ENCODE measurements at regions not wholly inside any gene's neighbourhood (a gene's known extent, or its start where the extent isn't known, plus 50 kb on each side); places are given as distances from the start of the nearest gene placed in this dataset.
A peak's percentile ranks its signal among the peaks of the same experiment; 100 is the strongest.

DNA sequence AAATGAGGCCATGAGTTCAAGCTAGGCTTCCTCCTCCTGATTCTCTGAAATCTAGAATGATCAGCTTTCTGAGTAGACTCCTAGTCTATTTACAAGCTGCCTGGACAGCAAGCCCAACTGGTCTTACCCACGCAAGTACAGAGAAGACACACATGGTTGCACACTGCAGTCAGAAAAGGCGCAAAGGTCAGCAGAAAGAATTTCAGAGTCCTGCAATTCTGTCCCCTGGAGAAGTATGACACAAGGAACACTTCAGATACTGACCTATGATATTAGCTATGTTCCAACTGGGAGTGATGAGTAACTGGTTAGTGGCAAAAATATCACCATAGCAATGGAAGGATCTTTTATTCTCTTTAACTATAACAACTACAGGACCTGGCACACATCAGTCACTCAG, 336.1 kb upstream of the PKDCC start:
- Histone ChIP-seq H2AFZ (replicated peaks) (no peak overlapping the region), H3K4me2 (no peak overlapping the region), H3K9me3 (ENCODE audit: low read depth) (no peaks in the 10 kb centered on the region), H3K27ac (no peak overlapping the region), H3K4me1 (no peaks in the 10 kb centered on the region), H3K9ac (no peak overlapping the region), H3F3A (ENCODE audit: low read depth) (no peaks in the 10 kb centered on the region), H4K20me1 (ENCODE audit: low read depth) (no peaks in the 10 kb centered on the region), H3K4me3 (no peak overlapping the region), H3K27me3 (no peaks in the 10 kb centered on the region), H3K79me2 (ENCODE audit: low read depth) (no peaks in the 10 kb centered on the region), H3K36me3 (no peaks in the 10 kb centered on the region)
- peak overlapping the region; percentile 84 for H3K27ac Mint-ChIP-seq
- H3K36me3 Mint-ChIP-seq, result peaks cover 5% of the 10 kb centered on the region
- H3K4me1 Mint-ChIP-seq, result peaks cover 67% of the 10 kb centered on the region
- TF ChIP-seq EZH2 (IDR thresholded peaks at IDR 0.05) (no peak), EZH2phosphoT487 (IDR thresholded peaks at IDR 0.05) (no peak)
- TF ChIP-seq, protein P1, sequence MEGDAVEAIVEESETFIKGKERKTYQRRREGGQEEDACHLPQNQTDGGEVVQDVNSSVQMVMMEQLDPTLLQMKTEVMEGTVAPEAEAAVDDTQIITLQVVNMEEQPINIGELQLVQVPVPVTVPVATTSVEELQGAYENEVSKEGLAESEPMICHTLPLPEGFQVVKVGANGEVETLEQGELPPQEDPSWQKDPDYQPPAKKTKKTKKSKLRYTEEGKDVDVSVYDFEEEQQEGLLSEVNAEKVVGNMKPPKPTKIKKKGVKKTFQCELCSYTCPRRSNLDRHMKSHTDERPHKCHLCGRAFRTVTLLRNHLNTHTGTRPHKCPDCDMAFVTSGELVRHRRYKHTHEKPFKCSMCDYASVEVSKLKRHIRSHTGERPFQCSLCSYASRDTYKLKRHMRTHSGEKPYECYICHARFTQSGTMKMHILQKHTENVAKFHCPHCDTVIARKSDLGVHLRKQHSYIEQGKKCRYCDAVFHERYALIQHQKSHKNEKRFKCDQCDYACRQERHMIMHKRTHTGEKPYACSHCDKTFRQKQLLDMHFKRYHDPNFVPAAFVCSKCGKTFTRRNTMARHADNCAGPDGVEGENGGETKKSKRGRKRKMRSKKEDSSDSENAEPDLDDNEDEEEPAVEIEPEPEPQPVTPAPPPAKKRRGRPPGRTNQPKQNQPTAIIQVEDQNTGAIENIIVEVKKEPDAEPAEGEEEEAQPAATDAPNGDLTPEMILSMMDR (IDR thresholded peaks at IDR 0.05), result no peak
- H3K27me3 Mint-ChIP-seq (ENCODE audit: insufficient read depth, low read depth), result no peaks in the 10 kb centered on the region
- H3K4me3 Mint-ChIP-seq, result no peak overlapping the region
- no peak for DNase-seq (ENCODE audit: low spot score)
- peaks cover 2% of the 10 kb centered on the region for H3K9me3 Mint-ChIP-seq

DNA sequence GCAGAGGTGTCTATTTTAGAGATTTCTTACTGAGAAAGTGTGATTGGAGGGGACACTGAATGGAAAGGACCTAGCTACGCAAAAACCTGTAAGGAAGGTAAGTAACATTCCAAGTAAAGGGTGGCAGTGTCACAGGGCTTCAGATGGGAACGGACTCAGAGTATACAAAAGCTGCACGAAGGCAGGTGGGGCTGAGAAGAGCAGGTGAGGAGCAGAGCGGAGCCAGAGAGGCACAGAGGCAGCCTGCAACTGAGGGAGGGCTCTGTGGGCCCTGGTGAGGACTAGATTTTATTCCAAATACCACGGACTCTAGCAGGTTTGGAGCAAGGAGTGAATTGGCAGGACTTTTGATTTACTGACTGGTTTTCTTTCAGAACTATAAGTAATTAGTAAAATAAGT, 331.3 kb upstream of the PKDCC start:
- H3K36me3 Mint-ChIP-seq, result peaks cover 3% of the 10 kb centered on the region
- H3K27me3 Mint-ChIP-seq (ENCODE audit: insufficient read depth, low read depth), result no peaks in the 10 kb centered on the region
- H3K36me3 ChIP-seq, result no peaks in the 10 kb centered on the region
- H3K9me3 Mint-ChIP-seq, result peaks cover 2% of the 10 kb centered on the region
- H3K4me2 ChIP-seq, result no peak overlapping the region
- no peak for TF ChIP-seq EZH2phosphoT487 (IDR thresholded peaks at IDR 0.05)
- TF ChIP-seq EZH2 (IDR thresholded peaks at IDR 0.05), result no peak
- TF ChIP-seq, protein P1 (IDR thresholded peaks at IDR 0.05), result no peak
- peaks cover 53% of the 10 kb centered on the region for H3K4me1 Mint-ChIP-seq
- H3K9ac ChIP-seq, result no peak overlapping the region
- H3K4me3 Mint-ChIP-seq, result no peak overlapping the region
- H2AFZ ChIP-seq (replicated peaks), result no peak overlapping the region
- no peaks in the 10 kb centered on the region for H3K79me2 ChIP-seq (ENCODE audit: low read depth)
- H3F3A ChIP-seq (ENCODE audit: low read depth), result no peaks in the 10 kb centered on the region
- H3K27me3 ChIP-seq, result no peaks in the 10 kb centered on the region
- H3K4me3 ChIP-seq, result no peak overlapping the region
- H3K4me1 ChIP-seq, result no peaks in the 10 kb centered on the region
- peak overlapping the region; percentile 27 for H3K27ac Mint-ChIP-seq
- H3K9me3 ChIP-seq (ENCODE audit: low read depth), result no peaks in the 10 kb centered on the region
- DNase-seq (ENCODE audit: low spot score), result no peak
- no peaks in the 10 kb centered on the region for H4K20me1 ChIP-seq (ENCODE audit: low read depth)
- H3K27ac ChIP-seq, result no peak overlapping the region

DNA sequence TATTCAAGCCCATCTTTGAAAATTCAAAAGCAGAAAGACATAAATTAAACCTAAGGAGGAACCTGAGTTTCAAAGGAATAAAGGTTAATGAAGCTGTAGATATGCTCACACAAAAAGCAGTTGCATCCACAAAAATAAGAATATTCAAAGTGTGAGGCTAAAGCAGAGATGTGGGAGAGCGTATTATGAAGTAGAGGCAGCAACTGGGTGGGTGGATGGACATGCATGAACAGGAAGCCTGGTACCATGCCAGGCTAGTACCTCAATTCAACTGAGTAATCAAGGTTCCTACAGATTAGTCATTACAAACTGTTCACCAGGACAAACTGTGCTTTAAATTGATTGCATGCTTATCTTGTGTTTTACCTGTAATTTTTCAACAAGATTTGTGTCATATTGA, 330.0 kb upstream of the PKDCC start:
- no peak overlapping the region for H3K4me3 ChIP-seq
- TF ChIP-seq, protein P1 (IDR thresholded peaks at IDR 0.05), result no peak
- no peak for TF ChIP-seq EZH2 (IDR thresholded peaks at IDR 0.05)
- TF ChIP-seq EZH2phosphoT487 (IDR thresholded peaks at IDR 0.05), result no peak
- H3F3A ChIP-seq (ENCODE audit: low read depth), result no peaks in the 10 kb centered on the region
- H3K4me3 Mint-ChIP-seq, result no peak overlapping the region
- no peak overlapping the region for H3K27ac Mint-ChIP-seq
- H3K9me3 ChIP-seq (ENCODE audit: low read depth), result no peaks in the 10 kb centered on the region
- peaks cover 2% of the 10 kb centered on the region for H3K9me3 Mint-ChIP-seq
- no peak for DNase-seq (ENCODE audit: low spot score)
- peaks cover 3% of the 10 kb centered on the region for H3K4me1 ChIP-seq
- no peaks in the 10 kb centered on the region for H3K27me3 Mint-ChIP-seq (ENCODE audit: insufficient read depth, low read depth)
- no peak overlapping the region for H2AFZ ChIP-seq (replicated peaks)
- no peaks in the 10 kb centered on the region for H3K27me3 ChIP-seq
- no peak overlapping the region for H3K27ac ChIP-seq
- H3K79me2 ChIP-seq (ENCODE audit: low read depth), result no peaks in the 10 kb centered on the region
- H3K4me1 Mint-ChIP-seq, result peaks cover 52% of the 10 kb centered on the region
- H3K4me2 ChIP-seq, result no peak overlapping the region
- H3K36me3 ChIP-seq, result no peaks in the 10 kb centered on the region
- no peaks in the 10 kb centered on the region for H4K20me1 ChIP-seq (ENCODE audit: low read depth)
- no peak overlapping the region for H3K9ac ChIP-seq
- H3K36me3 Mint-ChIP-seq, result no peaks in the 10 kb centered on the region

All from neural progenitor cell (in vitro differentiated cells).